Esophagus (tissue), 2 donors: ENCODE measurements at regions not wholly inside any gene's neighbourhood (a gene's known extent, or its start where the extent isn't known, plus 50 kb on each side); places are given as distances from the start of the nearest gene placed in this dataset.
A peak's percentile ranks its signal among the peaks of the same experiment; 100 is the strongest.

Experiments
- H3K27ac ChIP-seq, 2 donors: one replicate each; pipeline ENCODE4 v1.5.1; 2013; ENCODE audit warnings: low read depth in 2 of 2, mild to moderate bottlenecking in 2 of 2, inconsistent platforms in 1 of 2, low read length in 1 of 2, moderate library complexity in 1 of 2
- H3K27me3 ChIP-seq, 2 donors: one replicate each; pipeline ENCODE4 v1.6.1; 2013; ENCODE audit warnings: low read length in 2 of 2, control low read depth in 1 of 2, mild to moderate bottlenecking in 1 of 2; ENCODE audit not compliant: insufficient read depth in 2 of 2, control insufficient read depth in 1 of 2
- H3K36me3 ChIP-seq, 2 donors: one replicate each; pipeline ENCODE4 v1.6.1; 2013; ENCODE audit warnings: low read length in 1 of 2; ENCODE audit not compliant: control insufficient read depth in 2 of 2, insufficient read depth in 2 of 2
- H3K4me1 ChIP-seq, 2 donors: one replicate each; pipeline ENCODE4 v1.6.1; 2013; ENCODE audit warnings: low read length in 1 of 2; ENCODE audit not compliant: control insufficient read depth in 2 of 2, insufficient read depth in 2 of 2
- H3K4me3 ChIP-seq, 2 donors: one replicate each; pipeline ENCODE4 v1.5.1; 2013; ENCODE audit warnings: low read length in 2 of 2, mild to moderate bottlenecking in 2 of 2, low read depth in 1 of 2, moderate library complexity in 1 of 2
- H3K9me3 ChIP-seq, 2 donors: one replicate each; pipeline ENCODE4 v1.6.1; 2013; ENCODE audit warnings: mild to moderate bottlenecking in 2 of 2, low read depth in 1 of 2, low read length in 1 of 2, moderate library complexity in 1 of 2; ENCODE audit not compliant: control insufficient read depth in 2 of 2, insufficient read depth in 1 of 2
- WGBS, 2 donors: extraction: QIAGEN DNeasy Blood & Tissue Kit; methylation state at CpG; one replicate each; pipeline ENCODE4 v1.1.7; 2013; 5-methylcytosine and 5-hydroxymethylcytosine counted together
- donor health status: healthy with polysubstance abuse.
- donor health status: Bipolar disorder and iron deficiency.

- 84 to 90% methylated on average over 6 of the region's 6 CpGs for WGBS, 2 donors
- Histone ChIP-seq H3K36me3 (no peaks in the 10 kb centered on the region), H3K9me3 (peaks cover 0 to 2% of the 10 kb centered on the region in 2 donors), H3K4me3 (no peak overlapping the region), H3K4me1 (no peaks in the 10 kb centered on the region), H3K27me3 (no peaks in the 10 kb centered on the region), H3K27ac (no peak overlapping the region)
These were observed 156.9 kb downstream of the AKR1D1 start for GRCh38 chr7:138233189-138233588.

- Histone ChIP-seq H3K4me3 (no peak overlapping the region), H3K27ac (no peak overlapping the region), H3K4me1 (no peaks in the 10 kb centered on the region), H3K27me3 (no peaks in the 10 kb centered on the region), H3K36me3 (no peaks in the 10 kb centered on the region), H3K9me3 (peaks cover 0 to 2% of the 10 kb centered on the region in 2 donors)
- WGBS, 2 donors, result 47 to 65% methylated on average over 3 of the region's 3 CpGs
These were observed 158.9 kb downstream of the AKR1D1 start for GRCh38 chr7:138235207-138235606.

- Histone ChIP-seq H3K27me3 (no peaks in the 10 kb centered on the region), H3K27ac (no peak overlapping the region), H3K4me1 (no peaks in the 10 kb centered on the region), H3K9me3 (no peaks in the 10 kb centered on the region), H3K4me3 (no peak overlapping the region), H3K36me3 (no peaks in the 10 kb centered on the region)
- 86 to 89% methylated on average over 5 of the region's 5 CpGs for WGBS, 2 donors
These were observed 161.7 kb downstream of the AKR1D1 start for GRCh38 chr7:138237995-138238394.

GRCh38 chr7:138238734-138239659 lies 162.7 kb downstream of the AKR1D1 start:
- H3K36me3 ChIP-seq, result no peaks in the 10 kb centered on the region
- H3K9me3 ChIP-seq, result peaks cover 0 to 2% of the 10 kb centered on the region in 2 donors
- H3K27ac ChIP-seq, result peak overlapping the region in 1 of 2 donors; percentile 22
- no peaks in the 10 kb centered on the region for H3K4me1 ChIP-seq
- H3K27me3 ChIP-seq, result no peaks in the 10 kb centered on the region
- H3K4me3 ChIP-seq, result no peak overlapping the region
- 57% methylated on average over 3 of the region's 3 CpGs for WGBS, 2 donors

GRCh38 chr7:138243430-138243829 lies 167.2 kb downstream of the AKR1D1 start:
- Histone ChIP-seq H3K4me3 (no peak overlapping the region), H3K27ac (peak overlapping the region in 1 of 2 donors; percentile 61), H3K4me1 (no peaks in the 10 kb centered on the region), H3K9me3 (peaks cover 3 to 4% of the 10 kb centered on the region in 2 donors), H3K36me3 (no peaks in the 10 kb centered on the region), H3K27me3 (no peaks in the 10 kb centered on the region)
- 35 to 38% methylated on average over 5 of the region's 5 CpGs for WGBS, 2 donors

- WGBS, 2 donors, result 55 to 61% methylated on average over 1 of the region's 1 CpG
- Histone ChIP-seq H3K27me3 (no peaks in the 10 kb centered on the region), H3K27ac (no peak overlapping the region), H3K9me3 (peaks cover 3 to 4% of the 10 kb centered on the region in 2 donors), H3K4me1 (no peaks in the 10 kb centered on the region), H3K4me3 (no peak overlapping the region), H3K36me3 (no peaks in the 10 kb centered on the region)
These were observed 167.6 kb downstream of the AKR1D1 start for GRCh38 chr7:138243836-138244235.

GRCh38 chr7:138244606-138245005 lies 168.3 kb downstream of the AKR1D1 start:
- Histone ChIP-seq H3K4me1 (no peaks in the 10 kb centered on the region), H3K27ac (no peak overlapping the region), H3K36me3 (no peaks in the 10 kb centered on the region), H3K27me3 (no peaks in the 10 kb centered on the region), H3K4me3 (no peak overlapping the region), H3K9me3 (peaks cover 3 to 4% of the 10 kb centered on the region in 2 donors)
- WGBS, 2 donors, result 76 to 80% methylated on average over 5 of the region's 5 CpGs

GRCh38 chr7:138245216-138245615 lies 169.0 kb downstream of the AKR1D1 start:
- no peaks in the 10 kb centered on the region for H3K4me1 ChIP-seq
- H3K9me3 ChIP-seq, result peaks cover 3 to 4% of the 10 kb centered on the region in 2 donors
- no peak overlapping the region for H3K4me3 ChIP-seq
- no peaks in the 10 kb centered on the region for H3K36me3 ChIP-seq
- no peaks in the 10 kb centered on the region for H3K27me3 ChIP-seq
- H3K27ac ChIP-seq, result no peak overlapping the region

- Histone ChIP-seq H3K9me3 (peaks cover 3 to 4% of the 10 kb centered on the region in 2 donors), H3K27me3 (no peaks in the 10 kb centered on the region), H3K4me3 (no peak overlapping the region), H3K27ac (no peak overlapping the region), H3K4me1 (no peaks in the 10 kb centered on the region), H3K36me3 (no peaks in the 10 kb centered on the region)
- WGBS, 2 donors, result 81 to 88% methylated on average over 1 of the region's 1 CpG
These were observed 169.4 kb downstream of the AKR1D1 start for GRCh38 chr7:138245682-138246081.

GRCh38 chr7:138246428-138246827 lies 170.2 kb downstream of the AKR1D1 start:
- peak overlapping the region in 1 of 2 donors; percentile 51 for H3K27ac ChIP-seq
- H3K9me3 ChIP-seq, result peaks cover 3 to 4% of the 10 kb centered on the region in 2 donors
- H3K27me3 ChIP-seq, result no peaks in the 10 kb centered on the region
- no peaks in the 10 kb centered on the region for H3K4me1 ChIP-seq
- H3K36me3 ChIP-seq, result no peaks in the 10 kb centered on the region
- no peak overlapping the region for H3K4me3 ChIP-seq
- WGBS, 2 donors, result 56 to 65% methylated on average over 5 of the region's 5 CpGs
